22Rv1 (cell line): ENCODE measurements at regions not wholly inside any gene's neighbourhood (a gene's known extent, or its start where the extent isn't known, plus 50 kb on each side); places are given as distances from the start of the nearest gene placed in this dataset.

Experiments used
- H3K27ac ChIP-seq: fragments of 450-650 bp; 2 replicates; pipeline ENCODE4 v1.5.1; 2017
- CTCF ChIP-seq: fragments of 450-650 bp; IDR thresholded peaks from 2 replicates; pipeline ENCODE4 v1.5.1; 2017; ENCODE audit warnings: mild to moderate bottlenecking
- ZFX ChIP-seq: fragments of 450-650 bp; IDR thresholded peaks from 2 replicates; pipeline ENCODE4 v1.6.1; 2017; ENCODE audit warnings: antibody characterized with exemption, borderline replicate concordance

GRCh38 chr17:33989361-33990148, 265.5 kb upstream of the CCL2 start:
- TF ChIP-seq CTCF (no peak), ZFX (no peak)

DNA sequence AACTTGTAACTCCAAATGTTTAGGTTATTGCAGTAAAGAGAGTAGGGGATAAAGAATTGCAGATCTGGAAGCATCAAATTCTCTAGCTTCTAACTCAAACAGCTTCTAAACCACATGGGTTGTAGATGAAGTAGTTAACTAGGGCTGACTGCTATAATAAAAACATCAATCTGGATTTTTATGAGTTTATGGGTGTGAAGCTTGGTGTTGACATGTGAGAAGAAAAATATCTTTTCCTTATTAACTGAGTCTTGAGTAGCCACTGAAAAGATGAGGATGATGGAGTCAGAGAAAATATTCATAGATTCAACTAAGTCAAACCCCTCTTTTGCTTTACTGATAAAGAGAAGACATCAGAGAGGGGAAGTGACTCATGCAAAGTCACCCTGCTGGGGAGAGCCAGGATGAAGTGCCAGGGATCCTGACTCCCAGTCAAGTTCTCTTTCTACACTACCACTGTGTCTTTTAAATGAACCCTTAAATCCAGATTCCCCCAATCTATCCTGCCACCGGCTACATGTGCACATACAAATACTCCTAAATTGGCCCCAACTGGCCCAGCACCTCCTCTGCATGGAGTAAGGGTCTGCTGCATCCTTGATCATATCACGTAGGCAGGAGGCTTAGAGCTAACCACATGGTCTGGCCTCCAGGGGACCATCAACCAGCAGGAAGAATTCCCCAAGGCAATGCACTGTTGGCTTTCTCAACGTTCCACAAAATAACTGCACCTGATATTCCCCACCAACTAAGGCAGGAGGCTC, 264.0 kb upstream of the CCL2 start:
- TF ChIP-seq CTCF: no peak
- TF ChIP-seq ZFX: no peak
- H3K27ac ChIP-seq: no peak overlapping the region

More at GRCh38 chr17:33989361-33990148, 265.5 kb upstream of the CCL2 start:
- no peak overlapping the region for H3K27ac ChIP-seq

- no peak for TF ChIP-seq CTCF
- no peak for TF ChIP-seq ZFX
- no peak overlapping the region for H3K27ac ChIP-seq
Observed at GRCh38 chr17:33992113-33992512, 263.0 kb upstream of the CCL2 start.

DNA sequence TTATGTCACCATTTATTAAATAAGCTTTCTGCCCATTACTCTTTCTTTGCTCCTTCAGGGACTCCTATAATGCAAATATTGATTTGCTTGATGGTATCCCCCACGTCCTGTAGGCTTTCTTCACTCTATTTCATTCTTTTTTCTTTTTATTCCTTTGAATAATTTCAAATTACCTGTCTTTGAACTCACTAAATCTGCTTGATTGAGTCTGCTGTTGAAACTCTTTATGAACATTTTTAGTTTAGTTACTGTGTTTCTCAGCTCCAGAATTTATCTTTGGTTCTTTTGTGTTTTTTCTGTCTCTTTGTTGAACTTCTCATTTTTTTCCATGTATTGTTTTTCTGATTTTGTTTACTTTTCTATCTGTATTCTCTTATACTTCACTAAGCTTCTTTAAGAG, 254.4 kb upstream of the CCL2 start:
- no peak overlapping the region for H3K27ac ChIP-seq
- TF ChIP-seq CTCF (no peak), ZFX (no peak)

DNA sequence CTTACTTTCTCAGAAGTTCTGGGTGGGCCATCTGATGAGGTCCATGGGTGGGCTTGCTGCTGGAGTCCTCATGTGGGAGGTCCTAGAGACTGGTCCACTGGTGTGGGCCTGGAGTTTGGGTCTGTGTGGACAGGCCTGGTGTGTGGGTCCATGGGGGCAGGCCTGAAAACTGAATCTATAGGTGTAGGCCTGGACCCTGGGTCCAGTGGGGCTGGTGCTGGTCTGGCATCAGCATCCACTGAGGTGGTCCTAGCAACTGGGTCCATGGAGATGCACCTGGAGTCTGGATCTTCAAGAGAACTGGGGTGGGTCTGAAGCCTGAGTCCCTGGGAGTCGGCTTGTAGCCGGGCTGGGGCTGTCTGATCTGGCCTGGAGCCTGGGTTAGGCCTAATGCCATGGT, 253.8 kb upstream of the CCL2 start:
- TF ChIP-seq ZFX (no peak), CTCF (no peak)
- H3K27ac ChIP-seq: no peak overlapping the region

- no peak overlapping the region for H3K27ac ChIP-seq
- TF ChIP-seq CTCF (no peak), ZFX (no peak)
Observed at GRCh38 chr17:34006126-34006525, 249.0 kb upstream of the CCL2 start.

- H3K27ac ChIP-seq: no peak overlapping the region
- no peak for TF ChIP-seq ZFX
- no peak for TF ChIP-seq CTCF
Observed at GRCh38 chr17:34008125-34008524, 247.0 kb upstream of the CCL2 start.
